Testis (tissue), 2 donors: ENCODE measurements at regions not wholly inside any gene's neighbourhood (a gene's known extent, or its start where the extent isn't known, plus 50 kb on each side); places are given as distances from the start of the nearest gene placed in this dataset.
A peak's percentile ranks its signal among the peaks of the same experiment; 100 is the strongest.

Experiments used
- DNase-seq: peaks from one replicate; pipeline ENCODE4 v3.0.0-alpha.2; 2019
- H3K27ac ChIP-seq, 2 donors: fragments of 200-600 bp; sonication (generic); one replicate each; pipeline ENCODE4 v1.5.1; 2019
- H3K27me3 ChIP-seq: fragments of 200-600 bp; sonication (generic); one replicate; pipeline ENCODE4 v1.5.1; 2019
- H3K36me3 ChIP-seq: fragments of 200-600 bp; sonication (generic); one replicate; pipeline ENCODE4 v1.5.1; 2017; ENCODE audit warnings: low read depth; ENCODE audit errors: missing control alignments
- H3K4me1 ChIP-seq: fragments of 200-600 bp; sonication (generic); one replicate; pipeline ENCODE4 v1.5.1; 2019
- H3K4me3 ChIP-seq, 2 donors: fragments of 200-600 bp; sonication (generic); one replicate each; pipeline ENCODE4 v1.5.1; 2017 to 2019
- H3K9me3 ChIP-seq: fragments of 200-600 bp; sonication (generic); one replicate; pipeline ENCODE4 v1.5.1; 2017
- CTCF ChIP-seq, 3 experiments: fragments of 450-650 bp in 2 of 3; fragments of 200-600 bp in 1 of 3; sonication (generic) in 1 of 3; IDR thresholded peaks; one replicate each; pipeline ENCODE4 v1.5.1; 2016 to 2019; ENCODE audit warnings: antibody characterized with exemption in 3 of 3, mild to moderate bottlenecking in 2 of 3, moderate library complexity in 1 of 3
- POLR2A ChIP-seq: fragments of 450-650 bp; IDR thresholded peaks from one replicate; pipeline ENCODE4 v1.6.1; 2017; ENCODE audit warnings: antibody characterized with exemption, mild to moderate bottlenecking, moderate library complexity
- WGBS, 2 donors: methylation state at CpG; one replicate each; pipeline ENCODE4 v1.1.5; 2018; 5-methylcytosine and 5-hydroxymethylcytosine counted together
- intact Hi-C: fragments of 100-400 bp; cut with DNase I; formaldehyde crosslinking; loops from one replicate; pipeline ENCODE4 v1.15.1; 2023; ENCODE audit warnings: low total_unique reads

GRCh38 chr18:22320155-22320554 lies 97.6 kb downstream of the CTAGE1 start:
- WGBS, 2 donors: 82 to 85% methylated on average over 4 of the region's 4 CpGs
- Histone ChIP-seq H3K4me1 (peaks cover 7% of the 10 kb centered on the region), H3K27me3 (no peaks in the 10 kb centered on the region), H3K36me3 (no peaks in the 10 kb centered on the region), H3K4me3 (no peak overlapping the region), H3K27ac (no peak overlapping the region), H3K9me3 (no peaks in the 10 kb centered on the region)
- intact Hi-C loops: no loop called here
- no peak for TF ChIP-seq POLR2A
- no peak for TF ChIP-seq CTCF (IDR thresholded peaks at IDR 0.05)
- no peak for DNase-seq

GRCh38 chr18:22318745-22319407 lies 98.8 kb downstream of the CTAGE1 start:
- Histone ChIP-seq H3K27me3 (no peaks in the 10 kb centered on the region), H3K4me1 (peaks cover 2% of the 10 kb centered on the region), H3K9me3 (no peaks in the 10 kb centered on the region), H3K27ac (no peak overlapping the region), H3K4me3 (no peak overlapping the region), H3K36me3 (no peaks in the 10 kb centered on the region)
- no peak for TF ChIP-seq CTCF (IDR thresholded peaks at IDR 0.05)
- no peak for TF ChIP-seq POLR2A
- 67 to 68% methylated on average over 8 of the region's 8 CpGs for WGBS, 2 donors
- DNase-seq: peak; percentile 58
- intact Hi-C loops: no loop called here

GRCh38 chr18:22314420-22314819 lies 103.3 kb downstream of the CTAGE1 start:
- Histone ChIP-seq H3K9me3 (no peaks in the 10 kb centered on the region), H3K4me1 (peaks cover 2% of the 10 kb centered on the region), H3K4me3 (no peak overlapping the region), H3K27me3 (no peaks in the 10 kb centered on the region), H3K36me3 (no peaks in the 10 kb centered on the region), H3K27ac (no peak overlapping the region)
- 62 to 67% methylated on average over 3 of the region's 3 CpGs for WGBS, 2 donors
- no peak for DNase-seq
- intact Hi-C loops: no loop called here
- TF ChIP-seq CTCF (IDR thresholded peaks at IDR 0.05) (no peak), POLR2A (no peak)

GRCh38 chr18:22314001-22314400 lies 103.7 kb downstream of the CTAGE1 start:
- Histone ChIP-seq H3K27me3 (no peaks in the 10 kb centered on the region), H3K9me3 (no peaks in the 10 kb centered on the region), H3K4me1 (peaks cover 1% of the 10 kb centered on the region), H3K4me3 (no peak overlapping the region), H3K27ac (no peak overlapping the region), H3K36me3 (no peaks in the 10 kb centered on the region)
- 69 to 82% methylated on average over 6 of the region's 6 CpGs for WGBS, 2 donors
- intact Hi-C loops: no loop called here
- TF ChIP-seq POLR2A (no peak), CTCF (IDR thresholded peaks at IDR 0.05) (no peak)
- no peak for DNase-seq

GRCh38 chr18:22311301-22311700 lies 106.4 kb downstream of the CTAGE1 start:
- Histone ChIP-seq H3K27me3 (no peaks in the 10 kb centered on the region), H3K27ac (no peak overlapping the region), H3K9me3 (no peaks in the 10 kb centered on the region), H3K36me3 (no peaks in the 10 kb centered on the region), H3K4me1 (no peaks in the 10 kb centered on the region), H3K4me3 (no peak overlapping the region)
- no peak for DNase-seq
- no peak for TF ChIP-seq POLR2A
- TF ChIP-seq CTCF (IDR thresholded peaks at IDR 0.05): no peak
- intact Hi-C loops: no loop called here
- 47 to 50% methylated on average over 5 of the region's 5 CpGs for WGBS, 2 donors
